ENCODE measurements at regions not wholly inside any gene's neighbourhood (a gene's known extent, or its start where the extent isn't known, plus 50 kb on each side); places are given as distances from the start of the nearest gene placed in this dataset.

- TF ChIP-seq, protein P1, sequence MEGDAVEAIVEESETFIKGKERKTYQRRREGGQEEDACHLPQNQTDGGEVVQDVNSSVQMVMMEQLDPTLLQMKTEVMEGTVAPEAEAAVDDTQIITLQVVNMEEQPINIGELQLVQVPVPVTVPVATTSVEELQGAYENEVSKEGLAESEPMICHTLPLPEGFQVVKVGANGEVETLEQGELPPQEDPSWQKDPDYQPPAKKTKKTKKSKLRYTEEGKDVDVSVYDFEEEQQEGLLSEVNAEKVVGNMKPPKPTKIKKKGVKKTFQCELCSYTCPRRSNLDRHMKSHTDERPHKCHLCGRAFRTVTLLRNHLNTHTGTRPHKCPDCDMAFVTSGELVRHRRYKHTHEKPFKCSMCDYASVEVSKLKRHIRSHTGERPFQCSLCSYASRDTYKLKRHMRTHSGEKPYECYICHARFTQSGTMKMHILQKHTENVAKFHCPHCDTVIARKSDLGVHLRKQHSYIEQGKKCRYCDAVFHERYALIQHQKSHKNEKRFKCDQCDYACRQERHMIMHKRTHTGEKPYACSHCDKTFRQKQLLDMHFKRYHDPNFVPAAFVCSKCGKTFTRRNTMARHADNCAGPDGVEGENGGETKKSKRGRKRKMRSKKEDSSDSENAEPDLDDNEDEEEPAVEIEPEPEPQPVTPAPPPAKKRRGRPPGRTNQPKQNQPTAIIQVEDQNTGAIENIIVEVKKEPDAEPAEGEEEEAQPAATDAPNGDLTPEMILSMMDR (IDR thresholded peaks at IDR 0.05; ENCODE audit: low read depth, low read length) = no peak
- no peak for TF ChIP-seq EZH2phosphoT487 (IDR thresholded peaks at IDR 0.05; ENCODE audit: low read depth)
These were observed 1240.8 kb upstream of the ADGRB3 start for GRCh38 chr6:67394254-67394653.
